ENCODE measurements at regions not wholly inside any gene's neighbourhood (a gene's known extent, or its start where the extent isn't known, plus 50 kb on each side); places are given as distances from the start of the nearest gene placed in this dataset.

GRCh38 chr14:106062502-106063272 is 536.3 kb downstream of the TMEM121 start:
- TF ChIP-seq, protein P1, sequence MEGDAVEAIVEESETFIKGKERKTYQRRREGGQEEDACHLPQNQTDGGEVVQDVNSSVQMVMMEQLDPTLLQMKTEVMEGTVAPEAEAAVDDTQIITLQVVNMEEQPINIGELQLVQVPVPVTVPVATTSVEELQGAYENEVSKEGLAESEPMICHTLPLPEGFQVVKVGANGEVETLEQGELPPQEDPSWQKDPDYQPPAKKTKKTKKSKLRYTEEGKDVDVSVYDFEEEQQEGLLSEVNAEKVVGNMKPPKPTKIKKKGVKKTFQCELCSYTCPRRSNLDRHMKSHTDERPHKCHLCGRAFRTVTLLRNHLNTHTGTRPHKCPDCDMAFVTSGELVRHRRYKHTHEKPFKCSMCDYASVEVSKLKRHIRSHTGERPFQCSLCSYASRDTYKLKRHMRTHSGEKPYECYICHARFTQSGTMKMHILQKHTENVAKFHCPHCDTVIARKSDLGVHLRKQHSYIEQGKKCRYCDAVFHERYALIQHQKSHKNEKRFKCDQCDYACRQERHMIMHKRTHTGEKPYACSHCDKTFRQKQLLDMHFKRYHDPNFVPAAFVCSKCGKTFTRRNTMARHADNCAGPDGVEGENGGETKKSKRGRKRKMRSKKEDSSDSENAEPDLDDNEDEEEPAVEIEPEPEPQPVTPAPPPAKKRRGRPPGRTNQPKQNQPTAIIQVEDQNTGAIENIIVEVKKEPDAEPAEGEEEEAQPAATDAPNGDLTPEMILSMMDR (IDR thresholded peaks at IDR 0.05), result no peak
- TF ChIP-seq ZFX (IDR thresholded peaks at IDR 0.05; ENCODE audit: borderline replicate concordance), result no peak

All from 22Rv1 (cell line).